CD14-positive monocyte (primary cell): ENCODE measurements at regions not wholly inside any gene's neighbourhood (a gene's known extent, or its start where the extent isn't known, plus 50 kb on each side); places are given as distances from the start of the nearest gene placed in this dataset.

Source experiments
- DNase-seq, 3 donors: peaks; one replicate each; pipeline ENCODE4 v3.0.0-alpha.2; 2011 to 2022
- H2AFZ ChIP-seq: 2 replicates; pipeline ENCODE4 v1.6.0; 2012; ENCODE audit warnings: mild to moderate bottlenecking, low read depth, low read length, inconsistent platforms; ENCODE audit not compliant: insufficient read depth, poor library complexity, severe bottlenecking
- H3K27ac ChIP-seq, 2 donors: 1 replicate in 1 of 2; 2 replicates in 1 of 2; pipeline ENCODE4 v1.5.1; 2012 to 2013; ENCODE audit warnings: low read length in 2 of 2, control low read depth in 1 of 2, inconsistent platforms in 1 of 2, low read depth in 1 of 2, mild to moderate bottlenecking in 1 of 2
- H3K27me3 ChIP-seq, 2 donors: one replicate each; pipeline versions ENCODE4 v1.6.0 to v1.6.1; 2011 to 2013; ENCODE audit warnings: low read length in 2 of 2; ENCODE audit not compliant: control insufficient read depth in 2 of 2, insufficient read depth in 2 of 2
- H3K36me3 ChIP-seq, 2 donors: replicated peaks in 1 of 2; 1 replicate in 1 of 2; 2 replicates in 1 of 2; pipeline versions ENCODE4 v1.5.1 to v1.6.1; 2012 to 2013; ENCODE audit warnings: low read length in 2 of 2, control low read depth in 1 of 2, inconsistent platforms in 1 of 2, mild to moderate bottlenecking in 1 of 2; ENCODE audit not compliant: insufficient read depth in 2 of 2, control insufficient read depth in 1 of 2
- H3K4me1 ChIP-seq, 2 donors: 1 replicate in 1 of 2; 2 replicates in 1 of 2; pipeline versions ENCODE4 v1.5.1 to v1.6.1; 2012 to 2013; ENCODE audit warnings: low read length in 2 of 2, control low read depth in 1 of 2, inconsistent platforms in 1 of 2, mild to moderate bottlenecking in 1 of 2, moderate library complexity in 1 of 2; ENCODE audit not compliant: insufficient read depth in 2 of 2, control insufficient read depth in 1 of 2
- H3K4me2 ChIP-seq: replicated peaks from 2 replicates; pipeline ENCODE3; 2012; ENCODE audit warnings: low read length, moderate library complexity, mild to moderate bottlenecking; ENCODE audit not compliant: poor library complexity, severe bottlenecking; ENCODE audit errors: extremely low read depth
- H3K4me3 ChIP-seq, 3 experiments: fragments of 200-600 bp in 1 of 3; sonication (generic) in 1 of 3; replicated peaks in 1 of 3; 1 replicate in 2 of 3; 2 replicates in 1 of 3; pipeline ENCODE4 v1.5.1; 2011 to 2013; ENCODE audit warnings: low read length in 3 of 3, mild to moderate bottlenecking in 3 of 3, control low read depth in 2 of 3, low read depth in 2 of 3, inconsistent platforms in 1 of 3, moderate library complexity in 1 of 3
- H3K79me2 ChIP-seq: 2 replicates; pipeline ENCODE4 v1.6.0; 2012; ENCODE audit warnings: mild to moderate bottlenecking, control low read depth, inconsistent platforms, low read length, moderate library complexity; ENCODE audit not compliant: insufficient read depth
- H3K9ac ChIP-seq: 2 replicates; pipeline ENCODE4 v1.6.0; 2017; ENCODE audit warnings: low read length, mild to moderate bottlenecking; ENCODE audit not compliant: insufficient read depth, poor library complexity, severe bottlenecking
- H3K9me3 ChIP-seq, 2 donors: replicated peaks in 1 of 2; 1 replicate in 1 of 2; 2 replicates in 1 of 2; pipeline versions ENCODE4 v1.5.1 to v1.6.1; 2012 to 2013; ENCODE audit warnings: low read length in 2 of 2, control low read depth in 1 of 2; ENCODE audit not compliant: control insufficient read depth in 1 of 2, insufficient read depth in 1 of 2
- H4K20me1 ChIP-seq: 2 replicates; pipeline ENCODE4 v1.6.0; 2012; ENCODE audit warnings: mild to moderate bottlenecking, low read length, control low read depth, moderate library complexity; ENCODE audit not compliant: insufficient read depth
- H3K27ac Mint-ChIP-seq, 7 donors: one replicate each; pipeline ENCODE4 v1.8.0; 2020; ENCODE audit warnings: mild to moderate bottlenecking in 7 of 7, mixed read lengths in 7 of 7, moderate library complexity in 6 of 7, inconsistent platforms in 2 of 7
- H3K27me3 Mint-ChIP-seq, 3 donors: one replicate each; pipeline ENCODE4 v1.8.0; 2021 to 2022; ENCODE audit warnings: low read depth in 3 of 3, mild to moderate bottlenecking in 3 of 3, mixed read lengths in 3 of 3, moderate library complexity in 3 of 3, inconsistent platforms in 1 of 3
- H3K36me3 Mint-ChIP-seq, 2 donors: one replicate each; pipeline ENCODE4 v1.8.0; 2020; ENCODE audit warnings: mixed read lengths in 2 of 2, inconsistent platforms in 1 of 2, mild to moderate bottlenecking in 1 of 2
- H3K4me1 Mint-ChIP-seq: one replicate; pipeline ENCODE4 v1.8.0; 2020; ENCODE audit warnings: mild to moderate bottlenecking, mixed read lengths
- H3K4me3 Mint-ChIP-seq, 2 donors: one replicate each; pipeline ENCODE4 v1.8.0; 2020; ENCODE audit warnings: mild to moderate bottlenecking in 2 of 2, mixed read lengths in 2 of 2, moderate library complexity in 1 of 2
- H3K9me3 Mint-ChIP-seq, 7 donors: one replicate each; pipeline ENCODE4 v1.8.0; 2020 to 2022; ENCODE audit warnings: mixed read lengths in 7 of 7, mild to moderate bottlenecking in 6 of 7, moderate library complexity in 6 of 7, inconsistent platforms in 2 of 7
- CTCF ChIP-seq: fragments of 200-600 bp; IDR thresholded peaks from one replicate; pipeline ENCODE4 v1.8.0; 2022; ENCODE audit warnings: antibody characterized with exemption, mild to moderate bottlenecking
- WGBS: methylation state at CpG from one replicate; pipeline ENCODE4 v1.1.5; 2013; ENCODE audit warnings: missing lambda C conversion rate; ENCODE audit not compliant: insufficient coverage; 5-methylcytosine and 5-hydroxymethylcytosine counted together
- intact Hi-C, 2 donors: fragments of 100-400 bp; cut with micrococcal nuclease; formaldehyde crosslinking; loops; one replicate each; pipeline versions ENCODE4 v1.15.0 to v1.15.1; 2023

- no peak for TF ChIP-seq CTCF
- Mint-ChIP-seq H3K4me3 (no peak overlapping the region), H3K27me3 (peaks cover 0 to 5% (median 5%) of the 10 kb centered on the region in 3 donors), H3K9me3 (peaks cover 0 to 3% (median 0%) of the 10 kb centered on the region in 7 donors), H3K4me1 (no peaks in the 10 kb centered on the region), H3K36me3 (no peaks in the 10 kb centered on the region), H3K27ac (no peak overlapping the region)
- Histone ChIP-seq H2AFZ (no peak overlapping the region), H3K27me3 (no peaks in the 10 kb centered on the region), H3K4me2 (no peak overlapping the region), H3K36me3 (no peaks in the 10 kb centered on the region), H3K79me2 (no peaks in the 10 kb centered on the region), H3K4me3 (no peak overlapping the region), H3K4me1 (no peaks in the 10 kb centered on the region), H3K9me3 (no peaks in the 10 kb centered on the region), H4K20me1 (no peaks in the 10 kb centered on the region), H3K9ac (no peak overlapping the region), H3K27ac (no peak overlapping the region)
- intact Hi-C loops = no loop called here
- WGBS = 71% methylated on average over 1 of the region's 2 CpGs
- no peak for DNase-seq
These were observed 200.5 kb upstream of the CNR1 start for GRCh38 chr6:88366672-88367071.

GRCh38 chr6:88365656-88366055, 199.5 kb upstream of the CNR1 start:
- Mint-ChIP-seq H3K4me1 (no peaks in the 10 kb centered on the region), H3K36me3 (no peaks in the 10 kb centered on the region), H3K27ac (no peak overlapping the region), H3K27me3 (peaks cover 0 to 5% (median 1%) of the 10 kb centered on the region in 3 donors), H3K9me3 (peaks cover 0 to 3% (median 0%) of the 10 kb centered on the region in 7 donors), H3K4me3 (no peak overlapping the region)
- Histone ChIP-seq H3K4me3 (no peak overlapping the region), H3K9me3 (no peaks in the 10 kb centered on the region), H3K36me3 (no peaks in the 10 kb centered on the region), H3K27ac (no peak overlapping the region), H2AFZ (no peak overlapping the region), H4K20me1 (no peaks in the 10 kb centered on the region), H3K79me2 (no peaks in the 10 kb centered on the region), H3K4me1 (no peaks in the 10 kb centered on the region), H3K9ac (no peak overlapping the region), H3K4me2 (no peak overlapping the region), H3K27me3 (no peaks in the 10 kb centered on the region)
- no CpG with 5 or more reads among the region's 2 CpGs for WGBS
- no peak for TF ChIP-seq CTCF
- no peak for DNase-seq
- intact Hi-C loops = no loop called here
